CD8-positive, alpha-beta memory T cell (primary cell): ENCODE measurements at regions not wholly inside any gene's neighbourhood (a gene's known extent, or its start where the extent isn't known, plus 50 kb on each side); places are given as distances from the start of the nearest gene placed in this dataset.

Experiments
- CTCF ChIA-PET: fragments of 350-600 bp; sonication (Branson Sonifier 250); formaldehyde crosslinking; loops from one replicate; lab custom pipeline; 2021; ENCODE audit warnings: antibody characterized with exemption; lab: Charles Lee
- POLR2A ChIA-PET: fragments of 350-600 bp; sonication (Branson Sonifier 250); formaldehyde crosslinking; loops from one replicate; lab custom pipeline; 2021; ENCODE audit warnings: antibody characterized with exemption; lab: Charles Lee
- DNase-seq, 5 donors: peaks; one replicate each; pipeline versions ENCODE4 v3.0.0 to v3.0.0-alpha.2; 2020 to 2022; ENCODE audit warnings: mixed read lengths in 1 of 5
- H3K27ac ChIP-seq: one replicate; pipeline ENCODE4 v1.7.0; 2013; ENCODE audit warnings: low read depth, mild to moderate bottlenecking, low read length, moderate library complexity
- H3K27me3 ChIP-seq: 2 replicates; pipeline ENCODE4 v1.7.0; 2013; ENCODE audit warnings: low read length, mild to moderate bottlenecking; ENCODE audit not compliant: insufficient read depth, poor library complexity, severe bottlenecking
- H3K36me3 ChIP-seq: 2 replicates; pipeline ENCODE4 v1.7.0; 2013; ENCODE audit warnings: mild to moderate bottlenecking, low read length, moderate library complexity; ENCODE audit not compliant: insufficient read depth
- H3K4me1 ChIP-seq: 2 replicates; pipeline ENCODE4 v1.7.0; 2013; ENCODE audit warnings: mild to moderate bottlenecking, low read length, moderate library complexity; ENCODE audit not compliant: insufficient read depth
- H3K4me3 ChIP-seq: 2 replicates; pipeline ENCODE4 v1.7.0; 2013; ENCODE audit warnings: mild to moderate bottlenecking, low read length
- H3K9me3 ChIP-seq: 2 replicates; pipeline ENCODE4 v1.7.0; 2013; ENCODE audit warnings: mild to moderate bottlenecking, low read length
- H3K27ac Mint-ChIP-seq, 8 donors: one replicate each; pipeline ENCODE4 v1.8.0; 2020 to 2021; ENCODE audit warnings: mixed read lengths in 8 of 8, mild to moderate bottlenecking in 6 of 8, inconsistent platforms in 3 of 8, moderate library complexity in 3 of 8
- H3K27me3 Mint-ChIP-seq, 2 donors: one replicate each; pipeline ENCODE4 v1.8.0; 2020 to 2021; ENCODE audit warnings: mixed read lengths in 2 of 2, mild to moderate bottlenecking in 1 of 2, moderate library complexity in 1 of 2
- H3K36me3 Mint-ChIP-seq, 3 donors: one replicate each; pipeline ENCODE4 v1.8.0; 2020 to 2021; ENCODE audit warnings: mixed read lengths in 3 of 3, inconsistent platforms in 1 of 3, mild to moderate bottlenecking in 1 of 3
- H3K4me1 Mint-ChIP-seq, 3 donors: one replicate each; pipeline ENCODE4 v1.8.0; 2020 to 2021; ENCODE audit warnings: mixed read lengths in 3 of 3, inconsistent platforms in 1 of 3, mild to moderate bottlenecking in 1 of 3
- H3K4me3 Mint-ChIP-seq, 7 donors: one replicate each; pipeline ENCODE4 v1.8.0; 2020 to 2021; ENCODE audit warnings: mixed read lengths in 7 of 7, mild to moderate bottlenecking in 6 of 7, moderate library complexity in 4 of 7, inconsistent platforms in 2 of 7
- H3K9me3 Mint-ChIP-seq, 5 donors: one replicate each; pipeline ENCODE4 v1.8.0; 2020 to 2022; ENCODE audit warnings: mixed read lengths in 5 of 5, mild to moderate bottlenecking in 3 of 5, moderate library complexity in 2 of 5, inconsistent platforms in 1 of 5

DNA sequence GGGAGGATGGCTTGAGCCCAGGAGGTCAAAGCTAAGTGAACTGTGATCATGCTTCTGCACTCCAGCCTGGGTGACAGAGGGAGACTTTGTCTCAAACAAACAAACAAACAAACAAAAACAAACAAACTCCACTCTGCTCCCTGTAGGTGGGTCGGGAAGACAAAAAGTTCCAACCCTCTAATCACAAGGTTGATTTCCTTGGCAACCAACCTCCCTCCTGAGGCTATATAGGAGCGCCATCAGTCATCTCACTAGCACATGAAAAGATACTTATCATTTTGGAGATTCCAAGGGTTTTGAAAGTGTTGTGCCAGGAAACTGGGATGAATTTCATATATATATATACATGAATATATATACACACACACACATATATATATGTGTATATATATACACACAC, 160.5 kb downstream of the TUSC1 start:
- Mint-ChIP-seq H3K4me3 (no peak overlapping the region), H3K9me3 (peaks cover 7 to 57% (median 15%) of the 10 kb centered on the region in 5 donors), H3K4me1 (no peaks in the 10 kb centered on the region), H3K36me3 (no peaks in the 10 kb centered on the region), H3K27me3 (no peaks in the 10 kb centered on the region), H3K27ac (no peak overlapping the region)
- H3K9me3 ChIP-seq = no peaks in the 10 kb centered on the region
- CTCF ChIA-PET = no interaction called here
- no peak overlapping the region for H3K4me3 ChIP-seq
- H3K27ac ChIP-seq = no peak overlapping the region
- H3K27me3 ChIP-seq = no peaks in the 10 kb centered on the region
- no peaks in the 10 kb centered on the region for H3K4me1 ChIP-seq
- POLR2A ChIA-PET = no interaction called here
- DNase-seq = no peak
- no peaks in the 10 kb centered on the region for H3K36me3 ChIP-seq

DNA sequence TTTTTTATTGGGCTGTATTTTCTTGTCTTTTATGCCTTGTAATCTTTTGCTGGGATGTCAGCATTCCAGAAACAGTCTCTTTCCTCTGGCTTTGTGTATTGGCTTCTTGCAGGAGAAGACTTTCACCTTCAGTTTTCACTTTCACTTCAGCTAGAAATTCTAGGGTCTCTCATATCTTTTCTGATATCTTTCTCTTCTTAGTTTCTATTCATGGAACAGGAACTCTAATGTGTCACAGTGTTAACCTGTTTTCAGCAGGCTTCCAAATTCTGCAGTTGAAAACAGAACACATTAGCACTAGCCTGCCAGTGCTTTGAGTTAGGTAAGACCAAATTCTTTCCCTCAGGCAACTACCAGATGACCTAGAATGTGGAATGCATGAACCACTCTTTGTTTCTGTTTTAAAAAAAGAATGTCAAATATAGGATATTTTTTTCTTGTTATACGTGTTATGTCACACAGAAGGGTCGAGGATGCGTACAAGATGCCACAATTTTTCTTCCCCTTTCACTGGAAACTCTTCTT, 164.7 kb downstream of the TUSC1 start:
- Mint-ChIP-seq H3K4me1 (no peaks in the 10 kb centered on the region), H3K27me3 (no peaks in the 10 kb centered on the region), H3K36me3 (no peaks in the 10 kb centered on the region), H3K4me3 (no peak overlapping the region), H3K9me3 (peaks cover 4 to 37% (median 16%) of the 10 kb centered on the region in 5 donors), H3K27ac (no peak overlapping the region)
- DNase-seq = no peak
- no peak overlapping the region for H3K4me3 ChIP-seq
- no peaks in the 10 kb centered on the region for H3K9me3 ChIP-seq
- CTCF ChIA-PET = no interaction called here
- H3K4me1 ChIP-seq = no peaks in the 10 kb centered on the region
- no peak overlapping the region for H3K27ac ChIP-seq
- POLR2A ChIA-PET = no interaction called here
- H3K27me3 ChIP-seq = no peaks in the 10 kb centered on the region
- H3K36me3 ChIP-seq = no peaks in the 10 kb centered on the region

DNA sequence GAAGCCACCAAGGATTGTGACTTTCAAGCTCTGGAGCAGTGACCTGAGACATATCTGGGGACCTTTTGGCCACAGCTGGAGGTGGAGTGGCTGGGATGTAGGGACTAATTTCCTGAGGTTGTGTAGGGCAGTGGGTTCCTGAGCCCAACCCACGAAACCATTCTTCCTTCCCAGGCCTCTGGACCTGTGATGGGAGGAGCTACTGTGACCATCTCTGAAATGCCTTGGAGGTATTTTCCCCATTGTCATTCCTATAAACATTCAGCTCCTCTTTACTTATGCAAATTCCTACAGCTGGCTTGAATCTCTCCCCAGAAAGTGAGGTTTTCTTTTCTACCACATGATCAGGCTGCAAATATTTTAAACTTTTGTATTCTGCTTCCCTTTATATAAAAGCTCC, 172.6 kb downstream of the TUSC1 start:
- H3K9me3 Mint-ChIP-seq = peaks cover 15 to 41% (median 29%) of the 10 kb centered on the region in 5 donors

DNA sequence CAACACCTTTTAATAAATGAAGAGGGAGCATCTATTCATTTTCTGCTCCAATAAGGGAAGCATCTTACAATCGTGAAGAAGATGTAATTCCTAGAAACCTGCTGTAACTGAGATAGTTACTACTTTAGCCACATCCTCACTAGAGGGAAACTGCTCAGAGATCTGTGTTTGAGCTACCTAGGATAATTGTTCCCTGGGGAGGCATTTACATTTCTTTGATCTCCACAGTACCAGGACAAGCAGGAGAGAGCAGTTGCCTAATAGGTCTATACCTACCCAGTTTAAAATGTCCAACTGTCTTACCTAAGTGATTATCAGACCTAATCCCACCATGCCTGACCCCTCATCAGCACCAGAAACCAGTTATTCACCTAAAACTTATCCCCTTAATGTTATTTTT, 196.9 kb downstream of the TUSC1 start:
- Mint-ChIP-seq H3K4me1 (no peaks in the 10 kb centered on the region), H3K4me3 (no peak overlapping the region), H3K27ac (no peak overlapping the region), H3K36me3 (peaks cover 0 to 3% (median 0%) of the 10 kb centered on the region in 3 donors), H3K27me3 (no peaks in the 10 kb centered on the region), H3K9me3 (peaks cover 9 to 28% (median 14%) of the 10 kb centered on the region in 5 donors)
- CTCF ChIA-PET = no interaction called here
- Histone ChIP-seq H3K36me3 (no peaks in the 10 kb centered on the region), H3K9me3 (no peaks in the 10 kb centered on the region), H3K27me3 (no peaks in the 10 kb centered on the region), H3K4me1 (no peaks in the 10 kb centered on the region), H3K27ac (no peak overlapping the region), H3K4me3 (no peak overlapping the region)
- POLR2A ChIA-PET = no interaction called here
- no peak for DNase-seq

More for the DNA sequence above, 172.6 kb downstream of the TUSC1 start:
- DNase-seq = no peak
- Mint-ChIP-seq H3K27me3 (no peaks in the 10 kb centered on the region), H3K4me3 (no peak overlapping the region), H3K4me1 (no peaks in the 10 kb centered on the region), H3K36me3 (no peaks in the 10 kb centered on the region), H3K27ac (no peak overlapping the region)
- Histone ChIP-seq H3K4me1 (no peaks in the 10 kb centered on the region), H3K27ac (no peak overlapping the region), H3K9me3 (no peaks in the 10 kb centered on the region), H3K36me3 (no peaks in the 10 kb centered on the region), H3K4me3 (no peak overlapping the region), H3K27me3 (no peaks in the 10 kb centered on the region)
- POLR2A ChIA-PET = no interaction called here
- CTCF ChIA-PET = no interaction called here

DNA sequence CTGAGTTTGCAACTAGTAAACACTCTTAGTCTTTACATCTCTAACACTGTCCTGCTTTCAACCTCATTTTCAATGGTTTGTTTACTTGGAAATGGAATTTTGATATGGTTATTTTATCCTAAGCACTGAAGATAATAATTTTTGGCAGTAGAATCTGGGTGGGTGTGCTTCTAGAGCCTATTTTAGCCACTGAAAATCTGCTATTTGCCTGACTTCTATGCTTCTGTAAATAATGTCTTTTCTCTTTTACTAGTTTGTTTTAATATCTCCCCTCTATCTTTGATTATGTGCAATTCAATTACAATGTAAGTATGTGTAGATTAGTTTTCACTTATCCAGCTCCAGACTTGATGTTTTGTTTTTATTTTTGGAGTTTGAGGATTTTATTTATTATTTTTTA, 197.5 kb downstream of the TUSC1 start:
- no peaks in the 10 kb centered on the region for H3K9me3 ChIP-seq
- POLR2A ChIA-PET = no interaction called here

DNA sequence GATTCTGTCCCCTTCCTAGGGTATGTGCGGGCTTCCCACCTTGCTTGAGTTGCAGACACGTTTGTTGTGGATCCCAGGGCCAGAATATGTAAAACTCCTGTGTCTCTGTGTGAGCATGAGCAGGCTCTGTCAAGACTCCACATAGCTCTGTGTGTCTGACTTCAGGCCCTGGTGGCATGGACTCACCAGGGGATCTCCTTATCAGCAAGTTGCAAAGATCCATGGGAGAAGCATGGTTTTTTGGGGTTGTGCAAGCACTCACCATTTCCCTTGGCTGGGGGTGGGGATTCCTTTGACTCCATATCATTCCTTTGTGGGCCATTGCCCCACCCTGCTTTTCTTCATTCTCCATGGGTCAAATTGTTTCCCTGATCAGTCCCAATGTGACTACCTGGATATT, 205.6 kb downstream of the TUSC1 start:
- no peaks in the 10 kb centered on the region for H3K27me3 Mint-ChIP-seq
- no peak overlapping the region for H3K4me3 Mint-ChIP-seq
- Histone ChIP-seq H3K9me3 (peaks cover 4% of the 10 kb centered on the region), H3K36me3 (no peaks in the 10 kb centered on the region), H3K27ac (no peak overlapping the region), H3K4me3 (no peak overlapping the region), H3K27me3 (no peaks in the 10 kb centered on the region), H3K4me1 (no peaks in the 10 kb centered on the region)
- H3K9me3 Mint-ChIP-seq = peaks cover 27 to 80% (median 45%) of the 10 kb centered on the region in 5 donors
- no peak for DNase-seq
- H3K4me1 Mint-ChIP-seq = no peaks in the 10 kb centered on the region
- ChIA-PET CTCF (no interaction called here), POLR2A (no interaction called here)
- H3K27ac Mint-ChIP-seq = no peak overlapping the region
- H3K36me3 Mint-ChIP-seq = no peaks in the 10 kb centered on the region

More for the DNA sequence above, 197.5 kb downstream of the TUSC1 start:
- Mint-ChIP-seq H3K27me3 (no peaks in the 10 kb centered on the region), H3K27ac (no peak overlapping the region), H3K9me3 (peaks cover 5 to 28% (median 13%) of the 10 kb centered on the region in 5 donors), H3K4me3 (no peak overlapping the region), H3K36me3 (no peaks in the 10 kb centered on the region), H3K4me1 (no peaks in the 10 kb centered on the region)
- no peaks in the 10 kb centered on the region for H3K27me3 ChIP-seq
- CTCF ChIA-PET = no interaction called here
- no peak for DNase-seq
- H3K36me3 ChIP-seq = no peaks in the 10 kb centered on the region
- no peak overlapping the region for H3K27ac ChIP-seq
- no peak overlapping the region for H3K4me3 ChIP-seq
- no peaks in the 10 kb centered on the region for H3K4me1 ChIP-seq

DNA sequence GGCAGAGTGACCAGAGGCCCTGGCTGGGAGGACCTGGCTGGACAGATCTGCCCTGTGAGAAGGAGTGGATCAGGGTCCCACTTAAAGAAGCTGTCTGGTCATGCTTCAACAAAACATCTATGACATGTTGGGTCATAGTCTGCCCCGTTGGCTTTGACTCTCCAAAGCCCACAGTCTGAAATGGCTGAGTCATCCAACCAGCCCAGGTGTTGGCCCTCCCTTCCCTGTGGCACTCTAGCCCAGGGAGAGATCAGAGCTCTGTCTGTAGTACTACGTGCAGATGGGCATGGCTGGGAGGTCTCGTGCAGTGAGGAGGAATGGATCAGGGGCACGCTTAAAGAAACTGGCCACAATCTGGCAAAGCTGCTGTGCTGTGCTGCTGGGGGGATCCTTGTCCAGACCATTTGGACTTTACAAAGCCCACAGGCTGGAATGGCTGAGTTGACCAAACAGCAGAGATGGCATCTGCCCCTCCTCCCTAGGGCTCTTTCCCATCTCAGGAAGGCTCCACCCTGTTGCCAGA, 206.1 kb downstream of the TUSC1 start:
- Mint-ChIP-seq H3K36me3 (no peaks in the 10 kb centered on the region), H3K4me1 (no peaks in the 10 kb centered on the region), H3K27ac (no peak overlapping the region), H3K4me3 (no peak overlapping the region), H3K27me3 (no peaks in the 10 kb centered on the region), H3K9me3 (peaks cover 26 to 77% (median 42%) of the 10 kb centered on the region in 5 donors)
- ChIA-PET CTCF (no interaction called here), POLR2A (no interaction called here)
- Histone ChIP-seq H3K27ac (no peak overlapping the region), H3K4me3 (no peak overlapping the region), H3K9me3 (peaks cover 4% of the 10 kb centered on the region), H3K36me3 (no peaks in the 10 kb centered on the region), H3K4me1 (no peaks in the 10 kb centered on the region), H3K27me3 (no peaks in the 10 kb centered on the region)
- no peak for DNase-seq

DNA sequence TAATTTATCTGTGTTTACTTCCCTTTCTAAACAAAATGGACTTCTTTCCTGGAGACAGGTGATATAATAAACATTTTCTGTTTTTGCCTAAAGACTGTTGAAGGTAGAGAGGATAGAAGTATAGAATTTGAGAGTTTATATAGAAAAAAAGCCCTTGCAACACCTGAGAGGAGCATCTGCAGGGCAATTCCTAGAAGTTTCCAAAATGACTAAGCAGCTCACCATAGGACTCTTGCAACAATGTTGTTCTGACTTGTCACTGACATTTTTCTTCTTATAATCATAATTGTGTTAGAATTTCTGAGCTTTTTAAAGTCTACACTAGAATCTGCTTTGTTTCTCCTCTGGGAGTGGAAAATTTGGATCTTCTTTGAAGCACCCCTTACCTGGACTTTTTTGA, 216.8 kb downstream of the TUSC1 start:
- no peak for DNase-seq
- Histone ChIP-seq H3K4me1 (no peaks in the 10 kb centered on the region), H3K4me3 (no peak overlapping the region), H3K9me3 (no peaks in the 10 kb centered on the region), H3K27ac (no peak overlapping the region), H3K36me3 (no peaks in the 10 kb centered on the region), H3K27me3 (no peaks in the 10 kb centered on the region)
- H3K36me3 Mint-ChIP-seq = no peaks in the 10 kb centered on the region
- no peaks in the 10 kb centered on the region for H3K4me1 Mint-ChIP-seq
- H3K27ac Mint-ChIP-seq = no peak overlapping the region
- ChIA-PET CTCF (no interaction called here), POLR2A (no interaction called here)
- H3K4me3 Mint-ChIP-seq = no peak overlapping the region
- H3K9me3 Mint-ChIP-seq = peaks cover 11 to 60% (median 17%) of the 10 kb centered on the region in 5 donors
- H3K27me3 Mint-ChIP-seq = no peaks in the 10 kb centered on the region
